NOMO-1 treated with DMSO at 0.1 percent for 48 hours (cell line): ENCODE measurements at regions not wholly inside any gene's neighbourhood (a gene's known extent, or its start where the extent isn't known, plus 50 kb on each side); places are given as distances from the start of the nearest gene placed in this dataset.
"Not testable (repeated sequence)": the region's sequence is repeated elsewhere in the genome, so short reads cannot be mapped to it uniquely, and the experiment has no call there.

Source experiments
- DNase-seq: peaks from one replicate; lab custom pipeline; 2025; ENCODE audit not compliant: unreplicated experiment; lab: John Stamatoyannopoulos, UW

DNA sequence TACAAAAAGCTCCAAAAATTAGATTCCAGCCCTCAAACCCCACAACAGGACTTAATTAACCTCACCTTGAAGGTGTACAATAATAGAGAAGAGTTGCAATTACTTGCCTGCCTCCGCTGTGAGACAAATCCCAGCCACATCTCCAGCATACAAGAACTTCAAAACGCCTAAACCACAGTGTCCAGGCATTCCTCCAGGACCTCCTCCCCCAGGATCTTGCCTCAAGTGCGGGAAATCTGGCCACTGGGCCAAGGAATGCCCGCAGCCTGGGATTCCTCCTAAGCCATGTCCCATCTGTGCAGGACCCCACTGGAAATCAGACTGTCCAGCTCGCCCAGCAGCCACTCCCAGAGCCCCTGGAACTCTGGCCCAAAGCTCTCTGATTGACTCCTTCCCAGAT, 101.3 kb upstream of the CCNG1 start:
- not testable (repeated sequence) for DNase-seq

DNA sequence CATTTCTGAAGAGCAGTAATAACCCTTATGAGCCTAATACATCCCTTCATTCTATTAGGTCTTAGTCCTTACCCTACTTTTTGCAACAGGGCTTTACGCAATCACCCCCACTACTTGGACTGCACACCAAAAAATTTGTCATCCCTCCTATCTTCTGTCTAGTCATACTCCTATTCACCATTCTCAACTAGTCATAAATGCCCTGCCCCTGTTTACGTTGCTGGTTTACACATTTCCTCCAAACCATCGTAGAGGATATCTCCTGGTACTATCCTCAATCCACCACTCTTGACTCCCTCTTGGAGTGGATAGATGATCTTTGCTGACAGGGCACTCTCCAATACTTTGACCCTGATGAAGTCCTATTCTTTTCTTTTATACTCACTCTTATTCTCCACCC, 98.2 kb upstream of the CCNG1 start:
- no peak for DNase-seq

- not testable (repeated sequence) for DNase-seq
These were observed 97.0 kb upstream of the CCNG1 start for GRCh38 chr5:163340378-163340777.

GRCh38 chr5:163342306-163342705, 95.1 kb upstream of the CCNG1 start:
- DNase-seq = no peak

- DNase-seq = no peak
These were observed 92.2 kb upstream of the CCNG1 start for GRCh38 chr5:163345216-163345615.

GRCh38 chr5:163347671-163348070, 89.7 kb upstream of the CCNG1 start:
- DNase-seq = peak; percentile 59

GRCh38 chr5:163350083-163350482, 87.3 kb upstream of the CCNG1 start:
- peak; percentile 72 for DNase-seq

GRCh38 chr5:163352531-163352930, 84.9 kb upstream of the CCNG1 start:
- no peak for DNase-seq

DNA sequence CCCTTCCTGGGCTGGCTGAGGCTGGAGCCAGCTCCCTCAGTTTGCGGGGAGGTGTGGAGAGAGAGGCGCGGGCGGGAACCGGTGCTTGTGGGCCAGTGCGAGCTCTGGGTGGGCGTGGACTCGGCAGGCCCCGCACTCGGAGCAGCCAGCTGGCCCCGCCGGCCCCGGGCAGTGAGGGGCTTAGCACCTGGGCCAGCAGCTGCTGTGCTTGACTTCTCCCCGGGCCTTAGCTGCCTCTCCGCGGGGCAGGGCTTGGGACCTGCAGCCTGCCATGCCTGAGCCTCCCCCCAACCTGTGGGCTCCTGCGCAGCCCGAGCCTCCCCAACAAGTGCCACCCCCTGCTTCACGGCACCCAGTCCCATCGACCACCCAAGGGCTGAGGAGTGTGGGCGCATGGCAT, 81.6 kb upstream of the CCNG1 start:
- not testable (repeated sequence) for DNase-seq

DNA sequence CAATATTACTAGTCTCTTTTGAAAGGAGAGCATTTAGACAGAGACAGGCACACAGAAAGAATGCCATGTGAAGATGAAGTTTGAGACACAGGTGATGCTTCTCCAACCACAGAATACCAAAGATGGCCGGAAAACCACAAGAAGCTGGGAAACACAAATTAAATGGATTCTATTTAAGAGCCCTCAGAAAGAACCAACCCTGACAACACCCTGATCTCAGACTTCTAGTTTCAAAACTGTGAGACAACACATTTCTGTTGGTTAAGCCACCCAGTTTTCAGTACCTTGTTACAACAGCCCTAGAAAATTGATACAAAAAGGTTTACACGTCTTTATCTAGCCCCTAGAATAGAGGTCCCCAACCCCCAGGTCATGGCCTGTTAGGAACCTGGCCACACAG, 79.8 kb upstream of the CCNG1 start:
- DNase-seq = no peak

DNA sequence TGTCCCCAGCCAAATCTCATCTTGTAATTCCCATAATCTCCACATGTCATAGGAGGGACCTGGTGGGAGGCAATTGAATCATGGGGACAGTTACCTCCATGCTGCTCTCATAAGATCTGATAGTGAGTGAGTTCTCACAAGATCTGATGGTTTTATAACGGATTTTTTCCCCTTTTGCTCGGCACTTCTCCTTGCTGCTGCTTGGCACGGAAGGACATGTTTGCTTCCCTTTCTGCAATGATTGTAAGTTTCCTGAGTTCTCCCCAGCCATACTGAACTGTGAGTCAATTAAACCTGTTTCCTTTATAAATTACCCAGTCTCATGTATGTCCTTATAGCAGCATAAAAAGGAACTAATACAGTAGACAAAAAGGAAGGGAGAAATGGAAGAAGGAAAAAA, 76.7 kb upstream of the CCNG1 start:
- DNase-seq = peak; percentile 72

DNA sequence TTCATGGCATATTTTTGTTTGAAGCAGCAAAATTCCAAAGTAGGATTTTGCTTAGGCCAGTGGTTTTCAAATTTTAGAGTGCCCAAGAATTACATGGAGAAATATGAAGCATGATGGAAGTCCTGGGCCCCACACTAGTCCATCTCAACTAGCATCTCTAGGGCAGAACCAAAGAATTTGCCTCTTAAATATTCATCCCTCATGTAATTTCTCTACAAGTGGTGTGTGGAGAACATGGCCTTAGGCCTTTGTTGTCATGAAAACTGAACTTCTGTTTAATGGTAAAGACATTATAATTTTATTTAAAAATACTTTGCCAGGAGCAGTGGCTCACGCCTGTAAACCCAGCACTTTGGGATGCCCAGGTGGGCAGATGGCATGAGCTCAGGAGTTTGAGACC, 75.9 kb upstream of the CCNG1 start:
- DNase-seq = no peak

GRCh38 chr5:163362840-163363371, 74.5 kb upstream of the CCNG1 start:
- peak; percentile 78 for DNase-seq

DNA sequence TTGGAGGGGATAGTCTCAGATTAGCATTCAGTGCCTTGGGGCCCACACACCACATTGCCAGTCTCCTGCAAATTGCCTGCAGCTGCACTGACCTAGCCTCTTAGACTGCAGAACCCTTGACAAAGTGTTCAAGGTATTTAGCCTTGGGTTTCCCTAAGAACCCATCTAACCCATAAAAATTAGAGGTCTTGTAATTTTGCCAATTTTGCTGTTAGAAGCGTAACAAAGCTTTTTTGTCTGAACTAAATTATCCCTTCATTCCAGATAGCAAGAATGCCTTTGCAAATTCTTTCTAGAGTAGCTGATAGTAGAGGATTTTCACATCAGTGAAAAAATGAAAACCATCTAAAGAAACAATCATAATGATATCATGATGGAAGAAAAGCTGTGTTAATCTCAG, 74.0 kb upstream of the CCNG1 start:
- no peak for DNase-seq

- no peak for DNase-seq
These were observed 70.6 kb upstream of the CCNG1 start for GRCh38 chr5:163366757-163367156.

GRCh38 chr5:163369776-163370385, 67.5 kb upstream of the CCNG1 start:
- DNase-seq = no peak

- DNase-seq = no peak
These were observed 63.8 kb upstream of the CCNG1 start for GRCh38 chr5:163373436-163374084.

DNA sequence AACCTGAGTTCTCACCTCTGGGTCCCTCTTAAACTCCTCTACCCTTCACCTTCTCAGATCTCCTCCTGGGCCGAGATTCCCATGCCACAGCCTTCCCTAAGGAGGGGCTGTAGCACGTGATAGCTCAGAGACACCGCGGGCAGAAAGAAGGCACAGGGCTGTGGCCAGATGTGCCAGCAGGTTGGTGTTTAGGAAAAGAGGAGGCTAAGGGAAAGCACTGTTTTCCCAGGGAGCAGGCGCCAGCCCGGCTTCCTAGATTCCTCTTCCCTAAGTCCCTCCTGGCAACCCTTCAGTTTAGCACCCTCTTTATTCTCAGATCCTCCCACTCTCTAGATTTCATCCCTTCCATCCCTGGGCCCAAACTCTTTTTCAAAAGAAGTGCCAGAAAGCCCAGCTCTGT, 59.4 kb upstream of the CCNG1 start:
- DNase-seq = no peak

- peak; percentile 87 for DNase-seq
These were observed 57.9 kb upstream of the CCNG1 start for GRCh38 chr5:163379298-163380155.

DNA sequence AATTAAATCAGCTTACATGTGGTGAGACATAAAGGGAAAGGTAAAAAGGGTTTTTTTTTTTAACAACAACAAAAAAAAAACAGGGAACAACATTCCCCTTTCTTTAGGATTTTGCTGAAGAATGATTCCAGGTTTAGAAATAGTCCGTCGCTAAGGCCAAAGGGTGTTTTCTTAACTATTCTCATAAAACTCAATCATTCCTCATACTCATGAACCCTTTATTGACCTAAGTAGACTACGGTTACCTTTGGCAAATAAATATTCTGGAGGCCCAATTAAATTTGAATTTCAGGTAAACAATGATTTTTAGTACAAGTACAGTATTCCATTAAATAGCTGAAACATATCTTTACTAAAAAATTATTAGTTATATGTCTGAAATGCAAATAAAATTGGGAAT, 55.6 kb upstream of the CCNG1 start:
- no peak for DNase-seq

GRCh38 chr5:163383754-163384153, 53.6 kb upstream of the CCNG1 start:
- DNase-seq = no peak

- no peak for DNase-seq
These were observed 52.7 kb upstream of the CCNG1 start for GRCh38 chr5:163384669-163385068.
